COLO829 (cell line): ENCODE measurements at regions not wholly inside any gene's neighbourhood (a gene's known extent, or its start where the extent isn't known, plus 50 kb on each side); places are given as distances from the start of the nearest gene placed in this dataset.

Experiments
- DNase-seq: peaks from one replicate; pipeline ENCODE4 v3.0.0; 2012; ENCODE audit warnings: low spot score

DNA sequence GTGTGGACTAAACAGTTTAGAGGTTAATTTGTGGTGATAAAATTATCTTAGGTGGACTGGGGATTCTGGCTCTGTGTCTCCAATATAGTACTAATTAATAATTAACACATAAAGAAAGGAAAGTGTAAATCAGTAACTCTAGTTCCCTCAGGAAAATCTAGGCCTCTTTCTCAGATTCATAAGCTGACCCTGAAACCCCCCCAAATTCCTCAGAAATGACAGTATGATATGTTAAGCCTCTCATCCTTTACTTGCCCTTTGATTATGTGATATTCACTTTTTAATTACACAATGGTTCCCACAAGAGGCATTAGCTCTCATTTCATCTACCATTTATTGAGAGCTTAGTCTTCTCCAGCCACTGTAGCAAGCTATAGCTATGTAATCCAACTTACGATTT lies 636.2 kb upstream of the SEMA6A start:
- no peak for DNase-seq

DNA sequence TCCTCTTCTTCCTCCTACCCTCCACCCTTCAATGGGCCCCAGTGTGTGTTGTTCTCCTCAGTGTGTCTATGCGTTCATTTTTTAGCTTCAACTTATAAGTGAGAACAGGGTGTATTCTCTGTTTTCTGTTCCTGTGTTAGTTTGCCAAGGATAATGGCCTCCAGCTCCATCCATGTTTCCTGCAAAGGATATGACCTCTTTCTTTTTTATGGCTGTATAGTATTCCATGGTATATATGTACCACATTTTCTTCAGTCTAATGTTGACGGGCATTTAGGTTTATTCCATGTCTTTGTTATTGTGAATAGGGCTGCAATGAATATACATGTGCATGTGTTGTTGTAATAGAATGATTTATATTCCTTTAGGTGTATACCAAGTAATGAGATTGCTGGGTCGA lies 634.9 kb upstream of the SEMA6A start:
- DNase-seq: no peak

DNA sequence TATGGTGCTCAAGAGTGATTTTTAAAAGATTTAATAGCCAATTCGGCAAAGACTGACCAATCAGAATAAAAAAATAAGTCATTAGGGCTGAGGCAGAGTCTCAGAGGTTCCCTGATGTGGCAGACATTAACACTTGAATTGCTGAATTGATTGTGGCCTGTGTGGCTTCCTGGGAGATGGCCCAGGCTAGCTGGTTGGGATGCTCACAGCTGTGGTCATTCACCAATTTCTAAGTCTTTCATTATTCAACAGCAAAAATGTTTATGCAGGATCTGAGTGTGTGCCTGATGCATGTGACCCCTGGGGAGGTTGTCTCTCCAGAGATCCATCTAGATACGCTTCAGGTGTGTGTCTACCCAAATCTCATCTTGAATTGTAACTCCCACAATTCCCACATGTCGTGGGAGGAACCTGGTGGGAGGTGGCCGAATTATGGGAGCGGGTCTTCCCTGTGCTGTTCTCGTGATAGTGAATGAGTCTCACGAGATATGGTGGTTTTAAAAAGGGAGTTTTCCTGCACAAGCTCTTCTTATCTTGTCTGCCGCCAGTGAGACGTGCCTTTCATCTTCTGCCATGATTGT lies 632.6 kb upstream of the SEMA6A start:
- no peak for DNase-seq

DNA sequence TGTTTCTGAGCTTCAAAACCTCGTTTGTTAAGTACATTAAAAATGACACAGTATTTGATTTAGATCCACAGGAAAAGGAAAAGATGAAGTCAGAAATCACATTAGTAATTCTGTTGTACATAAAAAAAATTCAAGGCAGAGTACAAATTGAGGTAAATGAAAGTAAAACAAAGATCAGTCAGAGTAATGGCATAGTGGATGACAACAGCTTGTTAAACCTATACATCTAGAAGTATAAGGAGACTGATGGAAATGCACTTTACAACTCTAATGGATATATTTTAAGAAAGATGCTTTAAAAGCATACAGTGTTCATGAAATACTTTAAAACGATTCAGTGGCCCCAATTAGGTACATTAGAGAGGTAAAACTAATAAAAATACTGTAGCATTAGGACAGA lies 631.3 kb upstream of the SEMA6A start:
- DNase-seq: no peak

DNA sequence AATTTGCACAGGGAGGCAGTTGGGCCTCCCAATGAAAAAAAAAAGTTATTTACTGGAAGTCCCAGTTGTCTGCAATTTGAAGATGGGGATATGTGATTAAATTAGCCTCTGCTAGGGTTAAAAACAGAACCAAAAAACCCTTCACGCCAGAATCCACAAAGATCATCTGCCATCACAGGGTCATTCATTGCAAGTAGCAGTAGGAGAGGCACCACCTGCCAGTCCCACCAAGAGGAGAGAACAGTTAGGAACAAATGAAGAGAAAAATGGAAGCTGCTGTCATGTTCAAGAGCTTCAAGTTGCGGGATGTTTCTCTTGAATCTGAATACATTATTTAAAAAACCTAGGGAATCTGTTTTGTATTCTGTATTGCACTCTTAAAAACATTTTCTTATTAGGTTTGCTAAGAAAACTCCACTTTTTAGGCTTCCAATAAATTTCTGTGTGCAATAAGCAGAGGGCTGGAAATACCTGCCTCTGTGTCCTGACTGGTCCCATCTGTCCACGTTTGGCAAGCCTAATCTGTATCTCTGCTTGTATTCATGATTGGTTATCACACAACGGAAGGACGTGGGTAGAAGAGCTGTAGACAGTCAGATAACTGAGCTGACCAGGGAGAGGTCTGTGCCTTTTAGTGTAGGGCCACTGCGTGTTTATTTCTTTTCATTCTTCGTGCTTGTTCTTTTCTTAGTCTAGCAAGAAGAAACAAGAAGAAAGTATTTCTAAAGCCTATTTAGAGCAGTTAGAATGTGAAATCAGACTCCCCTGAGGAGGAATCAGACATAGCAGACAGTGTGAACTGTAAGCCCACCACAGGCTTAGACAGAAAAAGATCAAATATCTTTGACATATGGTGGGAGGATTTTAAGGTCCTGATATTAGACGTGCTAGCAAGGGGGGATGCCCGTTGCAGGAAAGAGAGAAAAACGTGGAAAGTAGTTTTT lies 630.6 kb upstream of the SEMA6A start:
- no peak for DNase-seq

DNA sequence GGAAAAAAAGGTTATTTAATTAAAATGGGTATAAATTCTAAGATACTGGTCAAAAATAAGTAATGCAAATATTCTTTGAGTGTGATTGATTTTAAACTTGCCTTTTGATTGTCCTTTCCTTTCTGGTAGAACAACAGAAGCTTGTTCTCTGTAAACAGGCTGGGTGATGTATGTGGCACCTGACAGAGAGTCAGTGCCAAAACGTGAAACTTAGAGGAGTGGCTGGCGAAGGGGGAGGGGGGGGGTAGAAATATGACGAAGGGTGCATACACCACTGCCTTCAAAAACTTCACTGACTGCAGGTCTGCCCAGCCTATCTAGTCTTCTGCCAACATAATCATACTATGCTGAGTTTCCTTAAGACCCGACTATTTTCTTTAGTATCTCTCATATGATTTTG lies 629.8 kb upstream of the SEMA6A start:
- DNase-seq: no peak

DNA sequence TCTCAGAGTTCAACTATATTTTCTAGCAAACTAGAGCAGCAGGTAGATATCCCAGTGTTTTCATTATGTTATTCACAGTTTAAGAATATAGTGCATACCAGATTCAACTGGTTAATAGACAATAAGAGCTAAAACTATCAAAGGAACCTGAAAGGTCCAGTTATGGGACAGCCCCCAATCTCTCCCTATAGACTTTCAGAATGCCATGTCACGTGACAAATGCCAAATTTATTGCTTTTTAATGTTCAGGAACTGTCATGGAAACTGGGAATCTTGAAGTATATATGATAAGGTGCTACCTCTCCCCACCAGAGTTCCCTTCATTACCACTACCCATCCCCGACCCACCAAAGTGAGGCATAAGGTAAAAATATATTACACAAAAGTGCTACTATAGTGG lies 629.0 kb upstream of the SEMA6A start:
- no peak for DNase-seq

DNA sequence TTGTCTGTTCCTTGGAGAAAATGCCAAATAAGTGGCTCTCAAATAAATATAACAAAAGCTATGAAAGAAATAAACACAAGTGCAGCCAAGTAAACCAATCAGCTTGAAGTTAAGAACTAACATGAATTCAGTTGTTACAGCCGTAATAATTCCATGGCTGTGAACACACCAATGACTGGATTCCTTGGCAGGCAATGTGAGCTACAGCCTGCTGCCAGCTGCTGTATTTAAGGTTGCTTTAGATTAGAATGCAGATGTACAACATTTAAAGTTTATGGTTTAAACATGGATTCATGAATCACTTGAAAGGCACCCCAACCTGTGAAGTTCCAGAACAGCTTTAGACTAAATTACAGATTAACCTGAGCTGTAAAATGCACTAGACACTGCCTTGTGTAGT lies 626.4 kb upstream of the SEMA6A start:
- no peak for DNase-seq

DNA sequence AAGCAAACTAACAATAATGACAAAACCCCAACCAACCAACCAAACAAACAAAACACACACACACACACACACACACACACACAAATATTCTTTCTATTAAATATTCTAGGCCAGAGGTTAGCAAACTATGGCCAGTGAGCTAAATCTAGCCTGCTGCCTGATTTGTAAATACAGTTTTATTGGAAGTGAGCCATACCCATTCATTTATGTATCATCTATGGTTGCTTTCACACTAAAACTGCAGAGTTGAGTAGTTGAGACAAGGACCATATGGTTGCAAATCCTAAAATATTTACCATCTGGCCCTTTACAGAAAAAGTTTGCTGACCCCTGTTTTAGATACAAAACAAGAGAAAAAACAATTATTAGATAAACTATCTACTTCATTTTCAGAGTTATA lies 620.5 kb upstream of the SEMA6A start:
- no peak for DNase-seq

DNA sequence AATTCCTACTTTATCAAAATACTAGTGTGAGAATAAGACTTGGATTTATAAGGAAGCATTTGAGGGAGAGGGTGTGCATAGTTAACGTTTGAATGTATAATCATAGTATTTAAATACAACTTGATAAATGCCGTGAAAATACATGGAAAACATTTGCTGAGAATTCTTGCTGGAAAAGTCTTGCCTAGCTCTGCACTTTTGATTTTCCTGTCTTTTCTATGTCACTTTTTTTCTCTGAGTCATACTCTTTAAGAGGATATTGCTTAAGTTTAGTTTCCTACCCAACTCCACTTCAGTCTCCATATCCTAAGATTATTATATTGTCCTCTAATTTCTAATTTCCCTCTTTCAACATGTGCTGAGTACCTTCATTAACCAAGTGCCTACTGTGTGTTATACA lies 616.6 kb upstream of the SEMA6A start:
- no peak for DNase-seq

DNA sequence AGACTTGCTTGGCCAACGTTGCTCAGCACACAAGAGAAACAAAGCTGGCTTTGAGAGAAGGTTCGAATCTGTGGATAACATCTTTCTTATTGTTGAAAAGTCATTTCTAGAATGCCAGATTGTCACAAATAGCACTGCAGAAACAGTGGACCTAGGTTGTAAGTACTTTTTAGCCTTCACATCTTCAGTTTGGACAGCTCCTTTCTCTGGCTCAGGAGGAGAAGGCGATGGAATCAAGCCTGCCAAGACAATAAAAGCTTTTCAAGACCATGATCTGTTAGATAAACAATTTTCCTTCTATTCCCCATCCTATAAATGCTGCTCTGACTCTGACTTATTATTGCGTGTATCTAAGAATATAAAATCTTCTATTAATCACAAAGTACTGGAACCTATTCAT lies 615.2 kb upstream of the SEMA6A start:
- DNase-seq: no peak

DNA sequence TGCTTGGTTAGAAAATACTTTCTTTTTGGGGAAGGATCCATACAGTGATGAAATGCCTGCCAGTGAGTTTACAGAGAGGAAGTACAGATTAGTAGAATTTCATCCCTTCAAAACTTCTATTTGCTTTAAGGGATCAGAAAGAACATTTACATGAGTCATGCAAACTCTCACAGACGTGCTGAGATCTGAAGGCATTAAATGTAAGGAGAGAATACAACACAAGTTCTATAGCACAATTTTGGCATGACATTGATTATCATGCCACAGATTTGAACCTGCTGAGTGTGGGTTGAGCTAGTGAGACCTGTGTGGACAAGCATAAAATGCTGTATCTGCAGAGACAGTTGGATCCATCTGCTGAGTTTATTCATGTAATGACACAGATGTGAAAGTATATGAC lies 613.6 kb upstream of the SEMA6A start:
- no peak for DNase-seq

DNA sequence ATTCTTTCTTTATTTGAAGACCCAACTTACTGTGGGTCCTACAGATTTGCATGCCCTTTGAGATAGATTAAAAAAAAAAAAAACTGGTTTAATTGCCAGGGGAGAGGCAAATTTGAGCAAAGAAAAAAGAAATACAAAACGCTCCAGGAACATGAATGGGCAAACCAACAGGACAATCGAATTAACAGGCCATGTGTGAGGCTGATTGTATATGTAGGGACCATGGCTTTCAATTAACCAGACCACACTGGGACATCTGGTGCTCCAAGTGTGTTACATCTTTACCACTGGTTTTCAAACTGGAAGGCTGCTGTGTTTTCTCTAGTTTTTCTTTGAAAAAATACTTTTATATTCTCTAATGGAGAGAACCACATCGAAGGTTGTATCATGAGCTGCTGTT lies 612.1 kb upstream of the SEMA6A start:
- no peak for DNase-seq

DNA sequence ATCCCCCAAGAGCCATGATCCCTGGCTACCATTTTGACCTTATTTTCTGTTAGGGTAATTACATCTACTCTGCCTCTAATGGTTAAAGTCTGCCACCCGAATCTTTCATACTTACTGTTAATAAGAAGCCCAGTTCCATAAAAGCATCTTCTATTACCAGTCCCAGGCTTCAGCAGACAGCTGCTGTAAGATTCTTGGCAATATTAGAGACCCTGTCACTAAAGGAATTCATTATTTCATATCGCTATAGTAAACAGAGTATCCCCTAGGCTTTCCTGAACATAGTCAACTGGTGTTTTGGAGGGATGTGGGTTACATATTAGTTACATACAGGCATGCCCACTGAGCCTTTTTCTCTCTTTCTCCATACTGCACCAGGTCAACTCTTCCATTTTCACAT lies 608.7 kb upstream of the SEMA6A start:
- no peak for DNase-seq

DNA sequence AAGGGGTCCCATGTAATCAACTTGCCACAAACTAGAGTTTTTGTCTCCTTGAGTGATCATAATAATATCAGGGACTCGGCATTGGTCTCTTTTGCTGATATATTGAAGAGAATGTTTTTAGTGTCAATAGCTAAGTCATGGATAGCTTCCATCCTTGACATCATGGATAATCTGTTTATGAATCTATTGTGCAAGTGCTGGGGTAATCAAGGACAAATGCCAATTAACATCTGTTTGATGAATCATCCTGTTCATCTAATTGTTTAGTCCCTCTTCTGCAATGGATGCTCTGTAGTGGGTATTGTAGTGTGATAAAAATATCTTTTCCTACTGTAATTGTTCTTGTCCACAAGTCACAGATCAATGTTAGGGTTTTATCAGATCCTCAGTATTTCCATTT lies 607.5 kb upstream of the SEMA6A start:
- no peak for DNase-seq

DNA sequence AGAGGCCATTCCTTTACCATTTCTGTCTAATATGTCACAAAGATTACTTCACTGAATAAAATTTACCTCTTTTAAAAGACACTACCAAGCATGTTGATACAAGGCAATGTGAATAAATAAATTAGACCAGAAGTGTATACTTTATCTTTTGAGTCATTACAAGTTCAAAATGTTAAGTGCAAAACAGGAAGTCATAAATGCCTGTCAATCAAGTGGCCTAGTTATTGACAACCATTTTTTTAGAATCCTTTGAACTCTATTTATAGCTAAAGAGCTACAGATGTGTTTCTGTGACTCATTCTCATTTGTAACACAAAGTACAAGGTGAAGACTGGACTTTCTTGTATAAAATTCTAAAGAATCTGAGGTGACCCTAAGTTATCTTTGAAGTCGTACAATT lies 602.7 kb upstream of the SEMA6A start:
- DNase-seq: no peak

DNA sequence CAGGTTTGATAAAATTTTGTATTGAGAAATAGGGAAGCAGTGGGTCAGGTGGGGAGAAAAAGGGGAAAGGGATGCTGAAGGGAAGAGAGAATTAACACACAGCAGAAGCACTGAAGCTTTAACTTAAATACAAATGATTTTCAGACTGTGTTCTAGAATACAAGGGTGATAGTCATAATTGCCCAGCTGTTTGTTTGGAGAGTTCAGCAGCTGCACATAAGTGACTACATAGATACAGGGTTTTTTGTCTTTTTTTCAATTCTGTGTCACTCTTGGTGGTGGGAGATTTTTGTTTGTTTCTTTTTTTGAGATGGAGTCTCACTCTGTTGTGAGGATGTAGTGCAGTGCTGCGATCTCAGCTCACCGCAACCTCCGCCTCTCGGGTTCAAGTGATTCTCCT lies 590.4 kb upstream of the SEMA6A start:
- DNase-seq: no peak

DNA sequence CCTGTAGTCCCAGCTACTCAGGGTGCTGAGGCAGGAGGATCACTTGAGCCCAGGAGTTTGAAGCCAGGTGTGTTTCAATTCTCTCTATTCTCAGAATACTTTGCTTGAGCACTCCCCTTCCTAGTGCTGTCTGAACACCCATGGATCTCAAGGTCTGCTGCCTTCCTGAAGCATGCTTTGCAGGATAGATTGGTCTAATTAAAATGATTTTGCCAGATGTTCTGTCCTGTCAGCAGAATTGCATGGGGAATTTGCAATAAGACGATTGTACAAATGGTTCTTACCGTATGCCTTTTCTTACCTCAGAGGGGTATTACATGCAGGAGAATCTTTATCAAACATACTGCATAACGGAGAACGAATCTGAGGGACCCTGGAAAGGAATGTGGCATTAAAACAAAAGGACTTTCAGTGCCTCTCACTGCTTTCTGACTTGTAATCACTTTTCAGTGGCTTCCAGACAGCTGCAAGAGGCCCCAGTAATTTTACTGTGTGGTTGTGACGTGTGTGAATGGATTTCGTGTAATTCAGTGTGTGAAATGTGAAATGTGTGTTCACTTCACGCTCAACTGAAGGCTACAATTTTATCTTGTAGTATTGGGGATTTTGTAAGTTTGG lies 587.2 kb upstream of the SEMA6A start:
- no peak for DNase-seq

DNA sequence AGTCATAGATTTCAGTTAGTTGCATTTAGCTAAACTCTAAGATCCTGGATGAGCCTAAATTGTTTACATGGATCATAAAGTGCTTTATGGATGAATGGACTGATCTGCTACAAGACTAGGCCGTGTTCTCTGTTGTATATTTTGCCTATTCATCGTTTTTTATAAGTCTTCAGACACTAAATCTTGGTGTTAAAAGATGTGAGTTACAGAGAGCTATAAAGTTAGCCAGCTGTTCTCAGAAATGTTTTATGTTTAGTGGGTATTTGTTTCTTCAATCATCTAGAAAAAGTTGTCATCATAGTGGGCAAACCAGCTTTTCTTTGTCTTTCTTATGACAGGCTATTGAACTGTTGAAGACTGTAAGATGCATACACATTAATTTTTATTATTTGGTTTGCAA lies 585.8 kb upstream of the SEMA6A start:
- DNase-seq: no peak

DNA sequence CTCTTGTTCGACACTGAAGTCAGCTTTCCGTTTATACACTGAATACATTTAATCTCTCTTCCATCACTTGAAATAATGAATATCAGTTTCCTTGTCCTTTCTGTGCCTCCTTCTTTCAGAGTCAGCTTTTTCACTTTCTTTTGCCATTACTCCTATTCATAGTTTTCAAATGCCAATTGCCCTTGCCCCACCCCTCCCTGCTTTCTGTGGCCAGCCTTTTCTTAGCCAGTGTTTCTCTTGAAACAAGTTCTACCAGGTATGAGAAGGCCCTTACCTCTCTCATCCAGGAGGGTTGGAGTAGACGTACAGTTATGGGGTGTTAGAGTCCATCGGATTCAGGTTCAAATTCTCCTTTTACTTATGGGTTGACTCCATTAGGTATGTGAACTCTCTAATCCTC lies 574.7 kb upstream of the SEMA6A start:
- no peak for DNase-seq

DNA sequence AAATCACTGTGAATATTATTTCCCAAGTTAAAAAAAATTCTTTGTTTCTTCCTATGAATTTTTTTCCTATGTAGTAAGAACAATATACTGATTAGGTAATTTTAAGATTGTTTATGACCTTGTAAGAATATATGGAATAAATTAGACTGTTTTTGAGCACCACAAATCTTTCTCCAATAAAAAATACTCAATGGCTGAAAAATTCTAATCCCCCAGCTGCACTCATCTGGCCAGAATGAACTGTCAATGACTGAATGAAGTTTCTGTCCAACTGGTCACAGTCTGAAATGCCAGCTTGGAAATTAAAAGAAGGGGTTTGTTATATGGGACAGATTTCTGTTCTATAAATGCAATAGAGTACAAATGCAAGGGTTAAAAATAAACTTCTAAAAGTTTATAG lies 569.5 kb upstream of the SEMA6A start:
- DNase-seq: no peak

DNA sequence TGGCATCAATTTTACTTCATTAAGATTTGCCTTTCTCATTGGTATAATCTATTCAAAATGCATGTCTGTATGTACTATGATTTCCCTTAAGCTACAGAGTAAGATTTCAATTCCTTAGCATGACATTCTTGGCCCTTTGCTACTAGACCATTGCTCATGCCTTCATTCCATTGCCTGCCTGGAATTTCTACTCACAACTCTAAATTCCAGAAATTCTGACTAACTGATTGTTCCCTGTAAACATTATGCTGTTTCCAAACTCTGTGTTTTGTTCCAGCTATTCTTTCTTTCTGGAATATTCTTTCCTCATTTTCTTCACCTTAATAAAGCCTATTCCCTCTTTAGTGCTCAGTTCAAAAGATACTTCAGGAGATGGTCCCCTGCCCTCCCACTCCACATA lies 568.8 kb upstream of the SEMA6A start:
- DNase-seq: no peak

DNA sequence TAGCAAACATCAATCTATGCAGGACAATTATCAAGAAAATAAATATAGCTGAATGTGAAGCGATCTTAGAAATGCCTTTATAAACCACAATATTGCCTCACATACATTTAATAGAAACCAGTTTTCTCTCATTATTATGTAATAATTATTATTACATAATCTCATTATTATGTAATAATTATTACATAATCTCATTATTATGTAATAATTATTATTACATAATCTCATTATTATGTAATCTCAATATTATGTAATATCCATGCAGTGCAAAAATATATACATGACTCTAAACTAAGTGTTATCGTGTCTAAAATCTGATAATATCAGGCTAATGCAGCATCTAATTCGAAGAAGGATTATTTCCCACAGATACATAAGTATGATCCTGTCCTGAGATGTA lies 563.9 kb upstream of the SEMA6A start:
- DNase-seq: no peak

DNA sequence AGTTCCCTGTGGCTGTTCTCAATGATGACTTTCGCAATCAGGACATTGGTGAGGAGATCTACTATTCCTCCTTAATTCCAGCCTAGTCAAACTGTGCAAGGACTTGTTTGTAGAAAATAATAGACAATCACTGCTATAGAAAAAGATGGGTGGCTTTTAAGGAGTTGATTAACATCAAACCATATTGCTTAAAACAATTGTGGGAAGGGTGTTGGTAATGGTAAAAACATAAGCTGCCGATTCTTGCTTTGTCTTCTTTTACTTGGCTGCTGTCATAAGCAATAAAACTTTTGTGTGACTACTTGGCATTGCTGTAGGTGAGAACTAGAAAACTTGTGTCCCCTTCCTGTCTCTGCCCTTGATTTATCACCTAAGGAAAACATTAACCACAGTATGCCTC lies 561.2 kb upstream of the SEMA6A start:
- DNase-seq: no peak
